GM12872 (cell line): ENCODE measurements at regions not wholly inside any gene's neighbourhood (a gene's known extent, or its start where the extent isn't known, plus 50 kb on each side); places are given as distances from the start of the nearest gene placed in this dataset.

Source experiments
- TF ChIP-seq, protein P1 (sequence below): IDR thresholded peaks from 3 replicates; pipeline ENCODE4 v1.5.1; 2011; ENCODE audit warnings: low read depth, mild to moderate bottlenecking, low read length, moderate library complexity; ENCODE audit not compliant: insufficient read depth

DNA sequence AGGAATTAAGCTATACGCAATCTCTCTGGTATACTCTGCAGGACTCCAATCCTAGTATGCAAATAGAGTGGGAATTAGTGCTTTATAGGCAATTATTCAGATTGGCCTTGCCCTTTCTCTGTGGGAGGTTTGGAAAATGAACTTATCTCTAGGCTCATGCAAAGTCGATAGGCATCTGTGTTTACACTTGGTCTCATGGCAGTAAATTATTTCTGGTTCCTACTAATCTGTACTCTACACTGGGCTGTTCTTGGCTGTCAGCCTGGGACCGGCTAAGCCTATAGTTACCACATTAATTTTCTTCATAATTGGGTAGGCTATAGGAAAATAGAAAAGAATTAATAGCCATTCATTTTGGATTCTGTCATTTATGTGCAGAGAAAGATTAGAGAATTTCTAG lies 544.6 kb downstream of the AMY1C start:
- TF ChIP-seq, protein P1, sequence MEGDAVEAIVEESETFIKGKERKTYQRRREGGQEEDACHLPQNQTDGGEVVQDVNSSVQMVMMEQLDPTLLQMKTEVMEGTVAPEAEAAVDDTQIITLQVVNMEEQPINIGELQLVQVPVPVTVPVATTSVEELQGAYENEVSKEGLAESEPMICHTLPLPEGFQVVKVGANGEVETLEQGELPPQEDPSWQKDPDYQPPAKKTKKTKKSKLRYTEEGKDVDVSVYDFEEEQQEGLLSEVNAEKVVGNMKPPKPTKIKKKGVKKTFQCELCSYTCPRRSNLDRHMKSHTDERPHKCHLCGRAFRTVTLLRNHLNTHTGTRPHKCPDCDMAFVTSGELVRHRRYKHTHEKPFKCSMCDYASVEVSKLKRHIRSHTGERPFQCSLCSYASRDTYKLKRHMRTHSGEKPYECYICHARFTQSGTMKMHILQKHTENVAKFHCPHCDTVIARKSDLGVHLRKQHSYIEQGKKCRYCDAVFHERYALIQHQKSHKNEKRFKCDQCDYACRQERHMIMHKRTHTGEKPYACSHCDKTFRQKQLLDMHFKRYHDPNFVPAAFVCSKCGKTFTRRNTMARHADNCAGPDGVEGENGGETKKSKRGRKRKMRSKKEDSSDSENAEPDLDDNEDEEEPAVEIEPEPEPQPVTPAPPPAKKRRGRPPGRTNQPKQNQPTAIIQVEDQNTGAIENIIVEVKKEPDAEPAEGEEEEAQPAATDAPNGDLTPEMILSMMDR, result no peak

DNA sequence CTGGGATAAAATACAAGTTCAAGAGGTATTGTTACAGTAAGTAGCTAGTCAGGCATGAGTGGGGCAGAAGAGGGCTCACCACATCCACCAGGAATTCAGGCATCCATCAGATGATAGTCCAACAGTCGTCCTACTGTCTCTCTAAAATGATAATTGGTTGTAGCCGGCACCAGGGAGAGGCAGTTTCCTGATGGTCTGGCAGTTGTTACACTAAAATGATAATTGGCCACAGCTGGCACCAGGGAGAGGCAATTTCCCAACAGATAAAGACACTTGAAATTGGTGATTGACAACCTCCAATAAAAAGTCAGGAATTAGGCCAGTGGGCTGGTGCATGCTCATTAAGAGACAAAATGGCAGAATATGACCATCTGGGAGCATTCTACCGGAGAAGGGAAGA lies 545.8 kb downstream of the AMY1C start:
- TF ChIP-seq, protein P1, result no peak

DNA sequence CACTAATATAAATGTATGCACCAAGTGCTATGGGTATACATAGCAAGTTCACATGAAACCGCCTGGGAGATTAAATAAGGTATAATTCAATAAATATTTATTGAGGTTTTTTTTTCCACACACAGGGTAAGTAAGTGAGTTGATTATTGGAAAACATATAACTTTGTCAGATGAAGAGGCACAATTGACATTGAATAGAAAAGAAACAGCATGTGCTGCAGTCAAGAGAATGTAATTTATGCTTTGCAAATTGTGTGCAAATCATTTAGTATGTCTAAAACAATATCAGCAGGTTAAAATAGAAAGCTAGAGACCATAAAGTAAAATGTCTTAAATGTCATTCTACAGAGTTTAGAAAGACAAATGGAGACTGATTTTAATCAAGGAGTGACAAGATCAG lies 560.0 kb downstream of the AMY1C start:
- TF ChIP-seq, protein P1, result no peak

DNA sequence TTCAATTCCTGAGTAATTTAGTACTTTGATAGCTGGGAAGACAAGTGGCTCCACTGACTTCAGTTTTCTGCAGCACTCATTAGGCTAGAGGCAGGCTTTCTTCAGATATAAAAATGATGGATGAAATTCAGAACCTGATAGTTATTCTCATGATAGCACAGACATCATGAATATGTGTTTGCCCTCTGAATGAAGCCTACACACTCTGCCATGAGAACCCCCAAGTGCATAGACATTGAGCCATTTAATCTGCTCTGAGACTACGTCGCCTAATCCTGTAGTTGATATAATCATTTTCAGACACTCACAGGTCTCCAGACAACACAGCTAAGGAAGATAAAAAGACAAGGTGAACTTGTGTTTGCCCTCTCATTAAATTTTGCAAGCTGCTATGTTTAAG lies 566.1 kb downstream of the AMY1C start:
- TF ChIP-seq, protein P1, result no peak

DNA sequence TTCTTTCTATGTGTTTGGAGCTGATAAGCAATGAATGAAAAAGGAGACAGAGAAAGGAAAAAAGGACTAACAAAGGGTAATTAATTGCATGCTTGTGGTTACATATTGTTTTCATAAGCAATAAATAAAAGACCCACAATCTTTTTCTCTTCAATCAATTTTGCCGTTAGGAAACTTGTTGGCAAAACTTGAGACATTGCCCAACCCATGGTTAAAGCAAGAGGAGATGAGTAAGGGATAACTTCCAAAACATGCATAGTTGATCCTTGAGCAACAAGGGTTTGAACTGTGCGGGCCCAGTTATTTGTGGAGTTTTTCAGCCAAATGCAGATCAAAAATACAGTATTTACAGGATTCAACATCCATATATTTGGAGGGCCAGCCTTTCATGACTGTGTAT lies 572.4 kb downstream of the AMY1C start:
- TF ChIP-seq, protein P1, result no peak

DNA sequence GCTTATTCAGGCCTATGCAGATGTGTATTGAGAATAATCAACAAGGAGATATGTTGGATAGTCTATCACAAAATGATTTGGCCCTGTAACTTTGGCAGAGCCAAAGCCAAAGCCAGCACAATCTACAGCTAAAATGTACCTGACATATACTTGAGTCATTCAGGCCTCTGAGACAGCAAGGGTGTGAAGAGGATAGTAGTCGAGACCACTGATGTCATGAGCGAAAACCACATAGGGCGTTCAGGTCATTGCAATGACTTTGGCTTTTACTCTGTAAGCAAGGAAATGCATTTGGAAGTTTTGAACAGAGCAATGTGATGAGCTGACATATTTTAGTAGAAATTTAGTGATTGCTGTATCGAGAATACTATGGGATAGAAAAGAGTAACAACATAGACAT lies 579.6 kb downstream of the AMY1C start:
- TF ChIP-seq, protein P1, result no peak

DNA sequence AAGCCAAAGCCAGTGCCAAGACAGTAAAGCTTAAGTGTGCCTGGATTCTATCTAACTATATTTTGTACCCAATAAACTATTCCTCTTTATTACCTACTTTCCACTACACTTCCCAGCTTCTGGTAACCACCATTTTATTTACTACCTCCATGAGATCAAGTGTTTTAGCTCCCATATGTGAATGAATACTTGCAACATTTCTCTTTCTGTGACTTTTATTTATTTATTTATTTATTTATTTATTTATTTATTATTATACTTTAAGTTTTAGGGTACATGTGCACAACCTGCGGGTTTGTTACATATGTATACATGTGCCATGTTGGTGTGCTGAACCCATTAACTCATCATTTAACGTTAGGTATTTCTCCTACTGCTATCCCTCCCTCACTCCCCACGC lies 582.1 kb downstream of the AMY1C start:
- TF ChIP-seq, protein P1, result no peak

DNA sequence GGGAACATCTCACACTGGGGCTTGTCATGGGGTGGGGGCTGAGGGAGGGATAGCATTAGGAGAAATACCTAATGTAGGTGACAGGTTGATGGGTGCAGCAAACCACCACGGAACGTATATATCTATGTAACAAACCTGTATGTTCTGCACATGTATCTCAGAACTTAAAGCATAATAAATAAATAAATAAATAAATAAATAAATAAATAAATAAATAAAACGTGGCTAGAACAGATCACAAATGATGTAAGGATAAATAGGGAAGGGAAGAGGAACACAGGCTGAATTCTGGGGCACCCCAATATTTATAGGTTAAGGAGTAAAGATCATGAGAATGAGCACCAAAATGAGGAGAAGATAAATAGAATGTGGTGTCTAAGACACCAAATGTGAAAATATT lies 592.2 kb downstream of the AMY1C start:
- TF ChIP-seq, protein P1, result no peak
